Endothelial cell of umbilical vein (primary cell): ENCODE measurements at regions not wholly inside any gene's neighbourhood (a gene's known extent, or its start where the extent isn't known, plus 50 kb on each side); places are given as distances from the start of the nearest gene placed in this dataset.

ENCODE experiments used
- BruUV-seq: library from RNA; stranded (reverse); fragments of 400-500 nt; replicated peaks from 2 replicates; lab custom pipeline; 2021; lab: Mats Ljungman, UMichigan
- CTCF ChIA-PET: fragments of 300-600, 350-600 bp; sonication (Branson Sonifier 250); formaldehyde crosslinking; loops from one replicate; lab custom pipeline; 2021; ENCODE audit warnings: antibody characterized with exemption, inconsistent platforms; lab: Charles Lee
- POLR2A ChIA-PET: fragments of 300-600, 350-600 bp; sonication (Branson Sonifier 250); formaldehyde crosslinking; loops from one replicate; lab custom pipeline; 2021; ENCODE audit warnings: antibody characterized with exemption, inconsistent platforms; lab: Charles Lee
- DNase-seq: peaks from one replicate; pipeline ENCODE4 v3.0.0-alpha.2; 2011; ENCODE audit warnings: low read depth, low spot score
- FAIRE-seq: peaks from 2 replicates; lab custom pipeline; 2011; peaks lifted over from hg19 to GRCh38; lab: Jason Lieb, UNC
- H2AFZ ChIP-seq: 2 replicates; pipeline ENCODE4 v1.6.0; 2012; ENCODE audit warnings: low read depth, low read length, control low read depth, inconsistent platforms
- H3K27ac ChIP-seq: 2 replicates; pipeline ENCODE4 v1.5.1; 2011; ENCODE audit warnings: low read depth, mild to moderate bottlenecking, control low read depth, low read length, moderate library complexity; ENCODE audit not compliant: insufficient read depth
- H3K27me3 ChIP-seq, 2 experiments: 2 replicates each; pipeline versions ENCODE4 v1.6.0 to v1.6.1; 2011; ENCODE audit warnings: low read length in 2 of 2, mixed read lengths in 1 of 2; ENCODE audit not compliant: control insufficient read depth in 2 of 2, insufficient read depth in 2 of 2
- H3K36me3 ChIP-seq, 2 experiments: 2 replicates in 1 of 2; 3 replicates in 1 of 2; pipeline ENCODE4 v1.5.1; 2011; ENCODE audit warnings: low read length in 2 of 2, mild to moderate bottlenecking in 1 of 2, moderate library complexity in 1 of 2; ENCODE audit not compliant: control insufficient read depth in 2 of 2, insufficient read depth in 2 of 2; ENCODE audit errors: extremely low read depth in 1 of 2
- H3K4me1 ChIP-seq: 3 replicates; pipeline ENCODE4 v1.5.1; 2011; ENCODE audit warnings: mild to moderate bottlenecking, low read length; ENCODE audit not compliant: control insufficient read depth, insufficient read depth; ENCODE audit errors: extremely low read depth
- H3K4me2 ChIP-seq: 2 replicates; pipeline ENCODE4 v1.6.1; 2011; ENCODE audit warnings: low read length, control low read depth, mixed read lengths; ENCODE audit not compliant: insufficient read depth
- H3K4me3 ChIP-seq, 3 experiments: fragments of 200-600 bp in 1 of 3; sonication (generic), shearing (Covaris generic) in 1 of 3; replicated peaks in 1 of 3; 2 replicates each; pipeline ENCODE4 v1.5.1; 2011 to 2016; ENCODE audit warnings: control low read depth in 3 of 3, low read length in 3 of 3, mild to moderate bottlenecking in 2 of 3, inconsistent platforms in 1 of 3, low read depth in 1 of 3, moderate library complexity in 1 of 3; ENCODE audit not compliant: insufficient read depth in 1 of 3
- H3K79me2 ChIP-seq: 2 replicates; pipeline ENCODE4 v1.6.0; 2012; ENCODE audit warnings: low read length, inconsistent platforms; ENCODE audit not compliant: control insufficient read depth, insufficient read depth
- H3K9ac ChIP-seq: replicated peaks from 2 replicates; pipeline ENCODE3; 2011; ENCODE audit warnings: low read length, control low read depth; ENCODE audit not compliant: insufficient read depth; ENCODE audit errors: extremely low read depth
- H3K9me1 ChIP-seq: replicated peaks from 3 replicates; pipeline ENCODE4 v1.6.0; 2011; ENCODE audit warnings: mild to moderate bottlenecking, low read length; ENCODE audit not compliant: control insufficient read depth, insufficient read depth; ENCODE audit errors: extremely low read depth
- H3K9me3 ChIP-seq: replicated peaks from 2 replicates; pipeline ENCODE4 v1.5.1; 2012; ENCODE audit warnings: low read length, inconsistent platforms; ENCODE audit not compliant: control insufficient read depth, insufficient read depth
- H4K20me1 ChIP-seq: replicated peaks from 2 replicates; pipeline ENCODE3; 2011; ENCODE audit warnings: mild to moderate bottlenecking, low read length; ENCODE audit not compliant: control insufficient read depth, insufficient read depth; ENCODE audit errors: extremely low read depth
- CTCF ChIP-seq, 2 donors: IDR thresholded peaks; 1 replicate in 1 of 2; 2 replicates in 1 of 2; pipeline ENCODE4 v1.5.1; 2011; ENCODE audit warnings: low read length in 2 of 2, mild to moderate bottlenecking in 2 of 2, moderate library complexity in 2 of 2, control low read depth in 1 of 2, inconsistent platforms in 1 of 2, low read depth in 1 of 2; ENCODE audit not compliant: insufficient read depth in 1 of 2; ENCODE audit errors: extremely low read depth in 1 of 2
- EZH2 ChIP-seq: IDR thresholded peaks from 2 replicates; pipeline ENCODE4 v1.6.1; 2012; ENCODE audit warnings: borderline replicate concordance, low read depth, mild to moderate bottlenecking, moderate library complexity, low read length, inconsistent platforms; ENCODE audit not compliant: severe bottlenecking
- FOS ChIP-seq: IDR thresholded peaks from 2 replicates; pipeline ENCODE4 v1.6.1; 2011; ENCODE audit warnings: mild to moderate bottlenecking, low read length, moderate library complexity, borderline replicate concordance; ENCODE audit not compliant: insufficient read depth
- GATA2 ChIP-seq: IDR thresholded peaks from 2 replicates; pipeline ENCODE4 v1.7.0; 2011; ENCODE audit warnings: low read depth, mild to moderate bottlenecking, moderate library complexity, mixed read lengths, low read length; ENCODE audit not compliant: insufficient read length, insufficient read depth
- MAX ChIP-seq: IDR thresholded peaks from 2 replicates; pipeline ENCODE4 v1.6.1; 2011; ENCODE audit not compliant: insufficient read depth, insufficient read length
- MYC ChIP-seq: IDR thresholded peaks from one replicate; pipeline ENCODE4 v1.6.1; 2011; ENCODE audit warnings: mild to moderate bottlenecking, low read depth, low read length
- POLR2A ChIP-seq: IDR thresholded peaks from 2 replicates; pipeline ENCODE4 v1.6.1; 2012; ENCODE audit warnings: low read depth, mild to moderate bottlenecking, control low read depth, low read length
- POLR2AphosphoS5 ChIP-seq: IDR thresholded peaks from 2 replicates; pipeline ENCODE4 v1.6.1; 2012; ENCODE audit warnings: low read depth, mild to moderate bottlenecking, control low read depth, low read length, moderate library complexity; ENCODE audit not compliant: insufficient read depth
- dilution Hi-C: fragments of 300-500 bp; cut with MboI; formaldehyde crosslinking; loops from one replicate; pipeline ENCODE4 v1.15.0; 2019; ENCODE audit warnings: low sequenced_read_pairs; ENCODE audit not compliant: extremely low pct_ligation_motif_present
- intact Hi-C: fragments of 100-400 bp; cut with micrococcal nuclease; formaldehyde crosslinking; loops from one replicate; pipeline ENCODE4 v1.10.0; 2022

DNA sequence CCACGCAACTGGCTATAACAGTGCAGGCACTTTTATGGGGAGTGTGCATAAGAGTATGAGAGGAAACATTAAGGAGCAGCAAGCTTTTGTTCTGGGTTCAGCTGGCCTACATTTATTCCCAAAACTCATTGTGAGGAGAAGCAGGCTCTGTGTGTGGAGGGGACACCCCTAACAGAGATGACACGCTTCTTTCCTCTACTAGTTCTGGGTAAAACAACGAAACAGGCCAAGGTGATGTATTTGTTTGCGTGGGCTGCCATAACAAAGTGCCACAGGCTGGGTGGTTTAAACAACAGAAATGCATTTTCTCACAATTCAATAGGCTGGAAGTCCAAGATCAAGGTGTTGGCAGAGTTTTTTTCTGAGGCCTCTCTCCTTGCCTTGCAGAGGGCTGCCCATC is 488.6 kb downstream of the MID1IP1 start:
- Histone ChIP-seq H3K9me3 (no peaks in the 10 kb centered on the region), H3K27me3 (no peaks in the 10 kb centered on the region), H3K9me1 (no peaks in the 10 kb centered on the region), H3K4me1 (no peaks in the 10 kb centered on the region), H3K4me3 (no peak overlapping the region), H4K20me1 (no peaks in the 10 kb centered on the region), H3K4me2 (no peak overlapping the region), H3K9ac (no peak overlapping the region), H3K79me2 (no peaks in the 10 kb centered on the region), H3K36me3 (no peaks in the 10 kb centered on the region), H3K27ac (no peak overlapping the region), H2AFZ (no peak overlapping the region)
- intact Hi-C loops (no loop called here), dilution Hi-C loops (no loop called here)
- ChIA-PET POLR2A (no interaction called here), CTCF (no interaction called here)
- TF ChIP-seq EZH2 (no peak), MAX (no peak), GATA2 (no peak), POLR2A (no peak), CTCF (IDR thresholded peaks at IDR 0.05; ENCODE audit: extremely low read depth in 1 of 2, insufficient read depth in 1 of 2, low read depth in 1 of 2, low read length in 2 of 2) (no peak), MYC (no peak), FOS (no peak), POLR2AphosphoS5 (no peak)
- no TSS peak for BruUV-seq
- FAIRE-seq (no peak), DNase-seq (no peak)
